GM18517 (cell line): ENCODE measurements at regions not wholly inside any gene's neighbourhood (a gene's known extent, or its start where the extent isn't known, plus 50 kb on each side); places are given as distances from the start of the nearest gene placed in this dataset.

Source experiments
- ATAC-seq: cut with Tn5 transposase; IDR thresholded peaks from one replicate; pipeline ENCODE4 v1.9.1; 2021; ENCODE audit warnings: mild to moderate bottlenecking, moderate library complexity; ENCODE audit not compliant: unreplicated experiment

- ATAC-seq, result no peak
These were observed 218.2 kb upstream of the FMR1 start for GRCh38 chrX:147693511-147693910.

- ATAC-seq, result no peak
These were observed 212.7 kb upstream of the FMR1 start for GRCh38 chrX:147699061-147699460.

DNA sequence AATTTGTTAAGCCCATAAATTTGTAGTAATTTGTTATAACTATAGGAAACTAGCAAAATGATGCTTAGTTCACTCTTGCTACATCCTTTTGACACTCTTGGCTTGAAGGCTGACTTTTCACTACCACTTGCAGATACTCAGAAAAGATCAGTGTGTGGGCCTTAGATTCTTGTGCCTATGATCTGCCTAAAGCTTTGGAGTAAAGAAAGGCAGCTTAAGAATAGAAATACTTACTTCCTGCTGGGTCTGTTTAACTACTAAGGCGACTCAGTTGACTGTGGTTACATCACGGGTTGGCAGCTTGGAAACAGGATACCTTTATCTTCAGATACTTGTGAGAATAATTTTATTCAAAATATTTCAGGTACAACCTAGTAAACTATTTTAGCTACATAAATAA, 201.4 kb upstream of the FMR1 start:
- ATAC-seq, result no peak

GRCh38 chrX:147733369-147733768, 178.3 kb upstream of the FMR1 start:
- ATAC-seq, result no peak

DNA sequence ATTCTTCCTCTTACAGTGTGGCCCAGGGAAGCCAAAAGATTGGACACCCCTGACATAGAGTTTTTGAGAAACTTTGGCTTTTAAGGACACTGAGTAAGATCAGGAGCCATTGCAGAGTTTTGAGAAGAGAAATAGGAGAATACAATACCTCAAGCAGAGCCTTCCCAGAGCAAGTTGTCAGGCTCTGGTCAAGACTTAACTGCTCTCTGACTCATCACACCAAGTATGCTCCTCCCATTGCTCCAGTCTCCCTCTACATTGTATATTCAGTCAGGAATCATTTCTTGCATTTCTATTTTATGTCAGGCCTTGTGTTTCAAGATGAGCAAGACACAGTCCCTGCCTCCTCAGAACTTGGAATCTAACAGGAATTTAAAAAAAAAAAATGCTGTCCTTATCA, 176.4 kb upstream of the FMR1 start:
- no peak for ATAC-seq

DNA sequence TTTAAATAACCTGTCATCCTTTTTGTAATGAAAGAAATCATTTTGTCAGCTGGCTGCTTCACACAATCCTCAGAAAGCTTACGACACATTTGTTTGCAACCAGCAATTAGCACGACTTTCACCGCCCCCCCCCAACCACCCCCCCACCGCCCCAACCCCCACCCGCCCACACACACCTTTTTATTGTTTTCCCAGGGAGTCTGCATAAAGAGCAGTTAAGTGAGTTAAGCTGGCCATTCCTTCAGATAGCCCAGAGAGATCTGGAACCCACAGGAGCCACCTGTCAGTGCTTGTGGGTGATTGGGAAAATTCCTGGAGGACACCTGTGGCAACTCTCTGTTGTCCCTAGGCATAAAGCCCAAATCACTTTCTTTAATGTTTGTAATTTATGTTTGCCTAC, 175.7 kb upstream of the FMR1 start:
- no peak for ATAC-seq

DNA sequence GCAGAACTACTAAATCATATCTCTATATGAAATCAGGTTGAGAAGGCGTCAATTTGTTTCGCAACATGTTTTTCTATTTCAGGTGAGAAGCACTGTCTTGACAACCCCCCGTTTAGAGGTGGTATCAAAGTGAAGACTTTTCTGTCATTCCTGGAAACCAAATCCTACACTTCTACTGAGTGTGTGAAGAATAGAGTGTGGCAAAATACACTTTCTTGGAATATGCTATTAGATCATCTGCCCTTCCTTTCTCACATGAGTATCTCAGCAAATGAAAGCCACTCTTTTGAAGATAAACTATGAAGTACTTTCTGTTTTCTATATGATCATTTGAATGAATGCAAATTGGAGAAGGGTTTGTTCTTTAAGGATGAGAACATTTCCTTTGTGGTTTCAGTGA, 174.0 kb upstream of the FMR1 start:
- ATAC-seq, result no peak

- no peak for ATAC-seq
These were observed 173.5 kb upstream of the FMR1 start for GRCh38 chrX:147738265-147738664.

GRCh38 chrX:147739196-147739595, 172.5 kb upstream of the FMR1 start:
- ATAC-seq, result no peak

DNA sequence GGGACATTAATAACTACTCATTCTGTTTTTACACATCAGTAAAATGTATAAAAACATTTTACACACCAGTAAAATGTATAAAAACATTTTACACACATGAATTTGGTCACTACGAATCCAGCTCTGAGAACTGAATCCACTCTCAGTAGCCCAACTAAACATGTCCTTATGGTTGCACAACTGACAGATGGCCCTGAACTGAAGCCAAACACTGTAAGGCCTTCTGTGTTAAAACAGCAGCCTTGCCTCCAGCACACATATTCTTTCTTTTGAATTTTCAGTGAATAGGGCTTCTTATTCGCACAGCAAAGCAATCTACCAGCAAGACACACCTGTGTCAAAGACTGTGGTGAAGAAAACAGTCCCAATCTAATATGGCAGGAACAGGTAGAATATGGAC, 169.9 kb upstream of the FMR1 start:
- no peak for ATAC-seq

GRCh38 chrX:147749308-147749707, 162.4 kb upstream of the FMR1 start:
- ATAC-seq, result no peak

DNA sequence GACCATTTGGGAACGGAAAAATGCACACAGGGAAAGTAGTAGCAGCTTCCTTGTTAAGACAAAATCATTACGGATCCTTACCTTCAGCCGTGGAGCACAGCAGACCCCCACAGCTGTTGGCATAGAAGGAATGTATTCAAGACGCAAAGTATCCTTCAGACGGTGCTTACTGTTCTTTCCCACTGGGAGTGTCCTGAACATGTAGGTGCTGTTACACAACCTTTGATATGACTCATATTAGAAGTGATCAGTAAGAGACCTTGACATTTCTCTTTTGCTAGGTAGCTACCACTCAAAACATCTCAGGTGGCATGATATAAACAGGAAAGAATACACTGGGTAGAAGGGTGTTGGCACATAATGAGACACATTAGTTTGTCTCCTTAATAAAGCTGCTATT, 154.0 kb upstream of the FMR1 start:
- ATAC-seq, result no peak

GRCh38 chrX:147763131-147763530, 148.6 kb upstream of the FMR1 start:
- no peak for ATAC-seq

- no peak for ATAC-seq
These were observed 146.9 kb upstream of the FMR1 start for GRCh38 chrX:147764868-147765267.

DNA sequence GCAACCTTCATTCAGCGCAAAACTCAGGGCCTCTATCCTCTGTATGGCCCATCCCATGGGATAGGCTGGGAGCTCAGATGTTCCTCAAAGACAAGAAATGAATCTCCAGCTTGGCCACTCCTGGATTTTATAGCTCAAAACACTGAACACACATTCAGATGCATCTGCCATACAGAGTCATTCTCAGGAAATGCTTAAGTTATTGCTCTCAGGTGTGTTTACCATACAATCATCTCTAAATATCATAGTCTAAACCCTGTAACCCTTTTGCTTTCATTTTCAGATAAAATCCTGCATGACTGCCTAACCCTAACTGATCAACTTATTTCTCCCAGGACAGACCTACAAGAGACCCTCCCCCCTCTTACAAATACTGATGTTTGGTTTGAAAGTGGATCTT, 140.9 kb upstream of the FMR1 start:
- ATAC-seq, result no peak

DNA sequence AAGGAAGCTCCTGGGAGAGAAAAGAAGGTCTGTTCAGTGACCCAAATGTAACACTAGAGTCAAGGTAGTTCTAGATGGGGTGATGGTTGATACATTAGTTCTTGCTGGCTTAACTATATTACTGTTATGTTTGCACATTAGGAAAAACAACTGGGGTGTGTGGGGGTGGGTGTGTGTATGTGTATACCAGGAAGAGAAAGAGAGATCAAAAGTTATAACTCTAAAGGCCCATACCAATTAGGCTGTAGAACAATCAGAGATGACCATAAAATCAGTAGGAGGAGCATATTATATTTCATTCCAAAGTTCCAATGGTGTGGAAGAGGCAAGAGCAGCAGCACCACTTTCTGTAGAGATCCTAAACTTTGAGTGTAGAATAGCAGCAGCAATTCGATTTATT, 134.7 kb upstream of the FMR1 start:
- ATAC-seq, result no peak

DNA sequence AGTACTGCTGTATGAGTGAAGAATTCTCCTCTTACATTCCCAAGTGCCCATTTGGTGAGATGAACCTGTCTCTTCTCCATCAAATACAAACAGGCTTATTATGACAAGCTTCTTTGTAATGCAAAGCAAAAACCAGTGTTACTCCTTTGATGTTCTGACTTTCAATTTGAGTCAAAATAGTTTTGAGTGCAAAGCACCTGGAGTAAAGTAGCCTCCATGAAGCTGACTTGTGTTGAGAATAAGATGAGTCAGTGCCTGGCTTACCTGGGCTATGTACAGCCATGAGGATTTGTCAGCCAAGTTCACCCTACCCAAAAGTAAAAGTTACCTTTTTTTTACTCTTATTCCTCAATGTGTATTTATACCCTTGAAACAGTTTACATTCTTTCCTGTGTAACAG, 132.5 kb upstream of the FMR1 start:
- ATAC-seq, result no peak

DNA sequence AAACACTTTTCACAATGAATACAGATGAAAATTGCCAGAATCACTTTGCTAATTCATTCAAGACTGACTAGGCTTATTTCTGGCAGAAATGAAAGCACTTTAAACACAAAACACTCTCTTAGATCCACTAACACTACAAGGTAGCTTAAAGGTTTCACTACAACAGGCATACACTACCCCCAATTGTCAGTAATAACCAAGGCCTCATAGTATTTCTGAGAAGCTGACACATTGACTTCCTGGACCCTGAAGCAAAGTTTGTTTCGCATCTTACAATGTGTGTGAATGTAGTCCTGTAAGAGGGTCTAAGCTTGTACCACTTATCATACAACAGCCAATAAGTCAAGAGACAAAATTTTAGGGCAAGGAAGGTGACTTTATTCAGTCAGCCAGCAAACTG, 129.9 kb upstream of the FMR1 start:
- ATAC-seq, result no peak

DNA sequence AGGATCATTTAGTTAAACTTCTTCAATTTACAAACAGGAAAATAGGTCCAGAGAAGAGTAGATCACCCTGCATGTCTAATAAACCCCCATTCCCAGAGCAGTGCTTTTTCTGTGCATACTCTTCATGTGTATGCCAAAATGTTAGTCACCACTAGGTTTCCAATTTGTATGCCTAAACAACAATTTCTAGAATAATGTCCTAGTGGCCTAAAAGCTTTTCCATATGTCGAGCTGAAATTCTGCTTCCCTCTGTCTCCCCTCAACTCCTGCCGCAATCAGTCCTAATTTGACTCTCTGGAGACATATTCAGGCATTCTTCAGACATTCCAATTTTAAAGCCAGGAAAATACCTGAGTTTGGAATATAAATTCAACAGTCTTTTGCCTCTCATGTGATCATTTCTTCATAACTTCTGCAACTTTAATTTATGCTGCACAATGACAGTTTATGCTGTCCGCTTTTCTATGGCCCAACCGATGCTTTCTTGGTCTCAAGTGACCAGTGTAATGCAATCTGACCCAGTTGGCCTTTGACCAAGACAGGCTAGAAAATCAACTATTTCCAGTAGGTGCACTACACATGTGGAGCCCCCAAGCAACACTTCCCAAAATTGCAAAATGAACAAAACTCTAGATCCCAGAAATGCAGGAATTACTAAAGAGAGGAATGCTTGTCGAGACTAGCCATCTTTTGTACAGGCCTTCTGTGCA, 122.9 kb upstream of the FMR1 start:
- ATAC-seq, result no peak

DNA sequence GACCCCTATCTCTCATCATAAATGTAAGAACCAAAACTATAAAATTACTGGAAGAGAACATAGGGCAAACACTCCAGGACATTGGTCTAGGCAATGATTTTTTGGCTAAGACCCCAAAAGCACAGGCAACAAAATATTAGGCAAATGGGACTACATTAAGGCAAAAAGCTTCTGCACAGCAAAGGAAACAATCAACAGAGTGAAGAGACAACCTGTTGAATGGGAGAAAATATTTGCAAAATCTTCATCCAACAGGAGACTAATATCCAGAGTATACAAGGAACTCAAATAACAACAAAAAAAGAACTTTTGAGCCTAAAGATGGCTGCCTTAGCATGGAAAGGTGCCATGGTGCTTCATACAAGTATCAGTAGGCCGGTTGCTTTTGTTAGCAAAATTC, 111.1 kb upstream of the FMR1 start:
- ATAC-seq, result no peak

GRCh38 chrX:147803948-147804347, 107.8 kb upstream of the FMR1 start:
- ATAC-seq, result no peak

- ATAC-seq, result no peak
These were observed 99.9 kb upstream of the FMR1 start for GRCh38 chrX:147811803-147812202.

- no peak for ATAC-seq
These were observed 84.6 kb upstream of the FMR1 start for GRCh38 chrX:147827070-147827469.
